ENCODE measurements at regions not wholly inside any gene's neighbourhood (a gene's known extent, or its start where the extent isn't known, plus 50 kb on each side); places are given as distances from the start of the nearest gene placed in this dataset.

DNA sequence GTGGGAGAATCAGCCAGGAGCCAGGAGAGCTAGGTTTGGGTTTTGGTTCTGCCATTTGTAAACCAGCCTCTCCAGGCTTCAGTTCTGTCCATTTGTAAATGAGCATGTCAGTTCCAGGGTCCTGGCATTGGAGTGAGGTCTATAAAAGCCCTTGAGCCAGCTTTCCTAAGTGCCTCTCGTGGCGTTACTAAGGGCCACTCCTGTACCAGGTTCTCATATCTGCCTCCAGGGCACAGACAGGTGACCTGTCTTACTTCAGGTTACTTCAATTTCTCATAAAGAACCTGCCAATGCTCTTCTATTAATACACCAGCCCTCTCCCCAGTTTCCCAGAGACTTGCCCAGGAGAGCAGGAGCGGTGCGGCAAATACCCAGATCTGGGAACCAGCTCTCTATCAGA, 101.9 kb downstream of the VEGFA start:
- Histone ChIP-seq H3K9ac (ENCODE audit: insufficient read depth, low read length, poor library complexity, severe bottlenecking) (no peak overlapping the region), H3K36me3 (replicated peaks in 1 of 2; ENCODE audit: control insufficient read depth in 1 of 2, insufficient read depth in 2 of 2, low read length in 2 of 2) (no peaks in the 10 kb centered on the region), H3K27ac (ENCODE audit: low read depth in 1 of 2, low read length in 2 of 2) (no peak overlapping the region), H3K27me3 (ENCODE audit: control insufficient read depth in 2 of 2, insufficient read depth in 2 of 2, low read length in 2 of 2) (no peaks in the 10 kb centered on the region), H3K4me3 (replicated peaks in 1 of 3; ENCODE audit: low read depth in 2 of 3, low read length in 3 of 3) (no peak overlapping the region), H3K9me3 (replicated peaks in 1 of 2; ENCODE audit: control insufficient read depth in 1 of 2, insufficient read depth in 1 of 2, low read length in 2 of 2) (no peaks in the 10 kb centered on the region), H4K20me1 (ENCODE audit: insufficient read depth, low read length) (no peaks in the 10 kb centered on the region), H3K79me2 (ENCODE audit: insufficient read depth, low read length) (no peaks in the 10 kb centered on the region), H3K4me1 (ENCODE audit: control insufficient read depth in 1 of 2, insufficient read depth in 2 of 2, low read length in 2 of 2) (no peaks in the 10 kb centered on the region), H2AFZ (ENCODE audit: insufficient read depth, low read depth, low read length, poor library complexity, severe bottlenecking) (no peak overlapping the region), H3K4me2 (replicated peaks; ENCODE audit: extremely low read depth, low read length, poor library complexity, severe bottlenecking) (no peak overlapping the region)
- H3K27ac Mint-ChIP-seq: no peak overlapping the region
- no peaks in the 10 kb centered on the region for H3K4me1 Mint-ChIP-seq
- WGBS (ENCODE audit: insufficient coverage): 100% methylated on average over 2 of the region's 4 CpGs
- TF ChIP-seq, protein P1, sequence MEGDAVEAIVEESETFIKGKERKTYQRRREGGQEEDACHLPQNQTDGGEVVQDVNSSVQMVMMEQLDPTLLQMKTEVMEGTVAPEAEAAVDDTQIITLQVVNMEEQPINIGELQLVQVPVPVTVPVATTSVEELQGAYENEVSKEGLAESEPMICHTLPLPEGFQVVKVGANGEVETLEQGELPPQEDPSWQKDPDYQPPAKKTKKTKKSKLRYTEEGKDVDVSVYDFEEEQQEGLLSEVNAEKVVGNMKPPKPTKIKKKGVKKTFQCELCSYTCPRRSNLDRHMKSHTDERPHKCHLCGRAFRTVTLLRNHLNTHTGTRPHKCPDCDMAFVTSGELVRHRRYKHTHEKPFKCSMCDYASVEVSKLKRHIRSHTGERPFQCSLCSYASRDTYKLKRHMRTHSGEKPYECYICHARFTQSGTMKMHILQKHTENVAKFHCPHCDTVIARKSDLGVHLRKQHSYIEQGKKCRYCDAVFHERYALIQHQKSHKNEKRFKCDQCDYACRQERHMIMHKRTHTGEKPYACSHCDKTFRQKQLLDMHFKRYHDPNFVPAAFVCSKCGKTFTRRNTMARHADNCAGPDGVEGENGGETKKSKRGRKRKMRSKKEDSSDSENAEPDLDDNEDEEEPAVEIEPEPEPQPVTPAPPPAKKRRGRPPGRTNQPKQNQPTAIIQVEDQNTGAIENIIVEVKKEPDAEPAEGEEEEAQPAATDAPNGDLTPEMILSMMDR (IDR thresholded peaks at IDR 0.05): no peak
- no peaks in the 10 kb centered on the region for H3K36me3 Mint-ChIP-seq
- H3K9me3 Mint-ChIP-seq: peaks cover 0 to 1% (median 0%) of the 10 kb centered on the region in 7 donors
- H3K27me3 Mint-ChIP-seq (ENCODE audit: low read depth in 3 of 3): peaks cover 1 to 3% (median 2%) of the 10 kb centered on the region in 3 donors
- no peak for DNase-seq
- H3K4me3 Mint-ChIP-seq: no peak overlapping the region
- intact Hi-C loops (cut with micrococcal nuclease): no loop called here

GRCh38 chr6:43871284-43871683, 101.3 kb downstream of the VEGFA start:
- intact Hi-C loops (cut with micrococcal nuclease): no loop called here

More at GRCh38 chr6:43871284-43871683, 101.3 kb downstream of the VEGFA start:
- H3K4me1 ChIP-seq (ENCODE audit: control insufficient read depth in 1 of 2, insufficient read depth in 2 of 2, low read length in 2 of 2): no peaks in the 10 kb centered on the region
- no peaks in the 10 kb centered on the region for H3K27me3 ChIP-seq (ENCODE audit: control insufficient read depth in 2 of 2, insufficient read depth in 2 of 2, low read length in 2 of 2)
- H3K27ac ChIP-seq (ENCODE audit: low read depth in 1 of 2, low read length in 2 of 2): no peak overlapping the region
- H3K36me3 ChIP-seq (replicated peaks in 1 of 2; ENCODE audit: control insufficient read depth in 1 of 2, insufficient read depth in 2 of 2, low read length in 2 of 2): no peaks in the 10 kb centered on the region
- H3K4me3 ChIP-seq (replicated peaks in 1 of 3; ENCODE audit: low read depth in 2 of 3, low read length in 3 of 3): no peak overlapping the region
- Mint-ChIP-seq H3K27me3 (ENCODE audit: low read depth in 3 of 3) (peaks cover 1 to 3% (median 2%) of the 10 kb centered on the region in 3 donors), H3K27ac (no peak overlapping the region), H3K9me3 (peaks cover 0 to 1% (median 0%) of the 10 kb centered on the region in 7 donors), H3K4me1 (no peaks in the 10 kb centered on the region), H3K36me3 (no peaks in the 10 kb centered on the region), H3K4me3 (no peak overlapping the region)
- no peak for DNase-seq
- no peaks in the 10 kb centered on the region for H3K9me3 ChIP-seq (replicated peaks in 1 of 2; ENCODE audit: control insufficient read depth in 1 of 2, insufficient read depth in 1 of 2, low read length in 2 of 2)
- TF ChIP-seq, protein P1 (IDR thresholded peaks at IDR 0.05): no peak
- no peaks in the 10 kb centered on the region for H3K79me2 ChIP-seq (ENCODE audit: insufficient read depth, low read length)
- H3K4me2 ChIP-seq (replicated peaks; ENCODE audit: extremely low read depth, low read length, poor library complexity, severe bottlenecking): no peak overlapping the region
- no peak overlapping the region for H2AFZ ChIP-seq (ENCODE audit: insufficient read depth, low read depth, low read length, poor library complexity, severe bottlenecking)
- WGBS (ENCODE audit: insufficient coverage): 60% methylated on average over 1 of the region's 1 CpG
- H3K9ac ChIP-seq (ENCODE audit: insufficient read depth, low read length, poor library complexity, severe bottlenecking): no peak overlapping the region
- no peaks in the 10 kb centered on the region for H4K20me1 ChIP-seq (ENCODE audit: insufficient read depth, low read length)

Measured in CD14-positive monocyte (primary cell).